GM19468 (cell line): ENCODE measurements at regions not wholly inside any gene's neighbourhood (a gene's known extent, or its start where the extent isn't known, plus 50 kb on each side); places are given as distances from the start of the nearest gene placed in this dataset.
A peak's percentile ranks its signal among the peaks of the same experiment; 100 is the strongest.
"Not testable (repeated sequence)": the region's sequence is repeated elsewhere in the genome, so short reads cannot be mapped to it uniquely, and the experiment has no call there.

ENCODE experiments used
- ATAC-seq: cut with Tn5 transposase; IDR thresholded peaks from one replicate; pipeline ENCODE4 v1.9.1; 2021; ENCODE audit warnings: mild to moderate bottlenecking, moderate library complexity, moderate number of reproducible peaks; ENCODE audit not compliant: unreplicated experiment; ENCODE audit errors: extremely low read depth

DNA sequence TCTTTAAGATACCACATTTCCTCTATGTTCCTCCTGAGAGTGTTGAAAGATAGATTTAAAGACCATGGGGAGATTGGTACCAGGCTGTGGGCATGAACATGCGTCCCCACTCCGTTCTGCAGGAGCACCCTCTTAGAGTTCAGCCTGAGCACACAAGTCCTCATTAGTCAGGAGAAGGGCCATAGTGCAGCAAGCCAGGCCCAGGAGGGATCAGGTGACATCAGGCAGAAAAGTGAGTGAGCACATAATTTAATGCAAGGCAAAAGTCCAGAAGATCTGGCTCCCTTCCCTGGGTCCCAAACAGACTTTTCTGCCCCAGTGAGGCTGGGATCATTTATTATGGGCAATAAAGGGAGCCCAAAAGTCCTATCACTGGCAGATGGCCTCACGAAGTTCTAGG lies 263.7 kb upstream of the AGTR2 start:
- no peak for ATAC-seq

DNA sequence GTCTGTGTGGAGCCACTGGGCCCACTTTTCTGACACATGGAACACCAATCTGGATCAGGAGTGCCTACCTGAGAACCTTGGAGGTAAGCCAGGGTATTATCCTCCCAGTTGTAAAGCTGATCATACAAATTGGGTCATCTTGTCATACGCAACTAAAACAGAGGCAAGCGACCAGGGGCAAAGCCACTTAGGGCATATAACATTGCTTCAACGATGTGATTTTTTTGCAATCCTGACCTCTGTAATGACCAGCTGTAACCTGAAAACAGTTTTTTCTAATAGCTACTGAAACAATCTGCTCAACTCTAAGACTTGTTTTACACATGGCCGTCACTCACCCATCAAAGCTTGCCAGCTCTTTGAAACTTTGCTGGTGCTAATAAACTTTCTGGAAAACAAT lies 261.5 kb upstream of the AGTR2 start:
- no peak for ATAC-seq

DNA sequence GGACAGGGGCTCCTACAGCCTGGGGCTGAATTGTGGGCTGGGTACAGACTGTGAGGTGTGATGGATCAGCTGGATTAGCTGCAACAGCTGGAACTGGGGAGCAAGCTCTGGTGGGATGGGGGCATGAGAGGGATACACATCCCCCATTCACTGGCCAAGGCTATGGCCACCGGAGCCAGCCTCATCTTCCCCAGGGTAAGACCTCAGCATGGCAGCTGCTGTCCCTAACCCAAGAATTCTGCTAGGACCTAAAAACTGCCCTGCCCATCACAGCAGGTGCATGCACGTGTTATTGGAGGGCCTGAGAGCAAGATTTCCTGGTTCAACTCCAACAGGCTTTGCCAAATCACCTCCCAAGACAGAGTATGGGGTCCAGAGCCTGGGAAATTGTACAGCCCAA lies 258.6 kb upstream of the AGTR2 start:
- no peak for ATAC-seq

DNA sequence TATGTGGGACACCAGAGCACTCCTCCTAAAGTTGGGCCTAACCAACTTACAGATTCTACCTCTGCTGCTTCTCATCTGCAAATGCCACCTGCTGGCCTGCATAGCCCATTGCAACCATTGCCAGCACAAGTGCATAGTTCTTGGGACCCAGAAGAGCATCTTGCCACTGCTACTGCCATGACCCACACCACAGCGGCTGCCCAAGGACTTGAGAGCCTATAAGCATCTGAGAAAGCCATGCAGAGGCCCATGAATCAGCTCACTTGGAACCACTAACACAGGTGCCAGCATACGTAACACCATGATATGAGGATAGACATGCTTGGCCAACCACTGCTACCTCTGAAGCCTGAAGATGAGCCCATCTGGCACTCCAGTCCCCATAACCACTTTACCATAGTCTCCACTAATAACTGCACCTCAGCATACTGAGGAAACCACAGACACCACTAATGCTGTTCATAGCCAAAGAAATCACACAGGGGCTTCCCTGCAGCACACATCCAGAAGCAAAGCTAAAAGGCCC lies 258.1 kb upstream of the AGTR2 start:
- ATAC-seq = peak; percentile 91

DNA sequence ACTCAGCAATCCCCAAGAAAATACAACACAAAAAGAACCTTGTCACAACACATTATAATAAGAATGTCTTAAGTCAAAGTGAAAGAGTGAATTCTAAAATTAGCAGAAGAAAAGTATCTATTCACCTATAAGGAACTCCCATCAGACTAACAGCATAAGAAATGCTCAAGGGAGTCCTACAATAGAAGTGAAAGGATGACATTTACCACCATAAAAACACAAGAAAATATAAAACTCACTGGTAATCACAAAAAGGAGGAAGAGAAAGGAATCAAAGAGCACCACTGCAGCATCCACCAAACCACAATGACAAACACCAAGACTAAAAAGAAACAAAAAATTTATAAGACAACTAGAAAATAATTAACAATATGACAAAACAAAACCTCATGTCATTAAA lies 257.0 kb upstream of the AGTR2 start:
- ATAC-seq = no peak

DNA sequence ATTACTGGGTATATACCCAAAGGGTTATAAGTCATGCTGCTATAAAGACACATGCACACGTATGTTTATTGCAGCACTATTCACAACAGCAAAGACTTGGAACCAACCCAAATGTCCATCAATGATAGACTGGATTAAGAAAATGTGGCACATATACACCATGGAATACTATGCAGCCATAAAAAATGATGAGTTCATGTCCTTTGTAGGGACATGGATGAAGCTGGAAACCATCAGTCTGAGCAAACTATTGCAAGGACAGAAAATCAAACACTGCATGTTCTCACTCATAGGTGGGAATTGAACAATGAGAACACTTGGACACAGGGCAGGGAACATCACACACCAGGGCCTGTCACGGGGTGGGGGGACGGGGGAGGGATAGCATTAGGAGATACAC lies 254.9 kb upstream of the AGTR2 start:
- ATAC-seq = not testable (repeated sequence)

DNA sequence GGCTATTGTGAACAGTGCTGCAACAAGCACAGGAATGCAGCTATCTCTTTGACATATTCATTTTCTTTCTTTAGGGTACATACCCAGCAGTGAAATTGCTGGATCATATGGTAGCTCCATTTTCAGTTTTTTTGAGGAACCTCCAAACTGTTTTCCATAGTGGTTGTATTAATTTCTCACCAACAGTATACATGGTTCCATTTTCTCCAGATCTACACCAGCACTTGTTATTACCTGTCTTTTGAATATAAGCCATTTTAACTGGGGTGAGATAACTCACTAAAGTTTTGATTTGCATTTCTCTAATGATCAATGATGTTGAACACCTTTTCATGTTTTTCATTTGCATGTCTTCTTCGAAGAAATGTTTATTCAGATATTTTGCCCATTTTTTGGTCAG lies 241.1 kb upstream of the AGTR2 start:
- ATAC-seq = no peak

DNA sequence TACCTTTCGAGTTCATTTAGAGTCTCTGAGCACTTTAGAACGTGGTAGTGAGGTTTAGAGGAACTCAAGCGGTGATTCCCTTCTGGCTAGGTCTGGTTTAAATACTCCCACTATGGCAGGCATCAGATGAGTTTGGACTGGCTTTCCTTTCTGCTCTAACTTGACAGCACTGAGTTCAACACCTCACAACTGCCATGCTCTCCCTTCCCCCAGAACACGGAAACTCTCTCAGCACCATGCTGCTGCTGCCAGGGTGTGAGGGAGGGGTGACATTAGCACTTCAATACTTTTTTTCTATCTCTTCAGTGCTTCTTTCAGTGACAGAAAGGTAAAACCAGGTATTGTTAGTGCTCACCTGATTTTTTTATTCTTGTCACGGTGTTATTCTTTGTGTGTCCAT lies 234.5 kb upstream of the AGTR2 start:
- ATAC-seq = no peak

DNA sequence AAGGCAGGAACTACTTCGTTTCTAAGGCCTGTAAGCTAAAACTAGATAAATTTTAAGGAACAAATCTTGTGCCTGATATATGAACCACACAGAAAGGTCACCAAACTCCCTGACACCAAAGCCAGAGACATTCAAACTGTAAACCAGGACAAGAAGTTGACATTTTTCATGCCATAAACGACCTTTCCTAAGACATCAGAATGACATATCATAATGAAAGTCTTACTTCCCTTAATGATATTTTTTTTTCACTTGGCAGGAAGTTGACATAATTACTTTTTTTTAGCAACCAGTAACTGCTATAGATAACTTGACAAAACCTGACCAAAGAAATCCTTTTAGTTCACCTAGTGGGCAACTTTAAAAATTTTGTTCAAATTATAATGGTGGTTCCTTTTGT lies 231.5 kb upstream of the AGTR2 start:
- no peak for ATAC-seq

DNA sequence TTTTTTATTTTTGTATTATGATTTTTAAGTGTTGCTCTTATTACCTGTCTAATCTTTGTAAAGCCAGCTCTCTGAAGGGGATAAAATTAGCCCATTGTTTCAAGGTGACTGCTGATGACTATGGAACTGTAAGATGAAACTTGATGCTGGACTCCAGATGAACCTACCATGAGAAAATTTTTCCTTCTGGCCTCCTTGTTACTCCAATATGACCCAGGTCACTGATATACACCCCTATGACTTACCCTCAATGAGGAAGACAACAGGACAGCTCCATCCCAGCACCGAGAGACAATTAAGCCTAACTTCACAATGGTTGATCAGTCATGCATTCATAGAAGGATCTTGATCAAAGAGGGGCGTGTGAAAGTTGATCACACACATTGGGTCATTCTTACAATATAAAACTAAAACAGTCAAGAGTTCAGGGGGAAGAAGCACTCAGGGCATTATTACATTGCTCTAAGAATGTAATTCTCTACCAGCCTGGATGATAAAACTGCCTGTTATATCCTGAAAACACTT lies 230.8 kb upstream of the AGTR2 start:
- no peak for ATAC-seq

DNA sequence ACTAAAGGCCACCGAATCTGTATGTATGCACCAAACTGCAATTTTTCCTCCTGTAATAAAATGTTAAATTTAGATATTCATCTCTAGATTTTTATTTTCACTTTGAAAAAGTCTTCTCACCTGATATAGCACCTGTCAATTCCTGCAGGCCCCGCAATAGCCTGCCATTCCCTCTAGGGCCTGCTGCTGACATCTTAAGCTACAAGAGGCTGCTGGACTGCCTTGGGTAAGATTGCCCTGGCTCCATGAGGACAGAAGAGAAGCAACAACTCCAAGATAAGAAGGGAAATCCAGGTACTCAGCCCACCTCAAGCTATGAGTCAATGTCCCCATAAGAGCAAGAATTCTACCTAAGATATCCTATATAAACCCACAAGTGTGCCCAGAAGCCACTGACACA lies 230.2 kb upstream of the AGTR2 start:
- ATAC-seq = no peak

DNA sequence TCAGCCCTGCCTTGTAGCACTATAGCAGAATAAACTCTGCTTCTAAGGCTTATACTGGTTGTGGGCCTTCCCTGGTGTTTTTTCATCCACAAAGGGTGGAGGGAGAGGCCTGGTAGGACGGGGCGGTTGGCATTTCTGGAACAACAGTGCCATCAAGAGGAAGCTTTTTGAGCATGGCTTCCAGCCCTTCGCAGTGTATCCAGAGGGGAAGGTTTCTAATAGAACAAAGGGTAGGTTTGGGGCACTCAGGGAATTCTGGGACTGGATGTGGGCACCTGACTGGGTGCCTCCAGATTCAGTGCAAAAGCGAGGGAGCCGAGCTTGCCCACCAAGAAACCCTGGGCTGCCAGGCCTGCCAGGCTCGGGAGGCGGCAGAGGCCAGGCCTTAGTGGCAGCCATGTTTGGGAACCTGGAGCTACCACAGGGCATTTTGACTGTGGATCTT lies 229.6 kb upstream of the AGTR2 start:
- peak; percentile 55 for ATAC-seq

DNA sequence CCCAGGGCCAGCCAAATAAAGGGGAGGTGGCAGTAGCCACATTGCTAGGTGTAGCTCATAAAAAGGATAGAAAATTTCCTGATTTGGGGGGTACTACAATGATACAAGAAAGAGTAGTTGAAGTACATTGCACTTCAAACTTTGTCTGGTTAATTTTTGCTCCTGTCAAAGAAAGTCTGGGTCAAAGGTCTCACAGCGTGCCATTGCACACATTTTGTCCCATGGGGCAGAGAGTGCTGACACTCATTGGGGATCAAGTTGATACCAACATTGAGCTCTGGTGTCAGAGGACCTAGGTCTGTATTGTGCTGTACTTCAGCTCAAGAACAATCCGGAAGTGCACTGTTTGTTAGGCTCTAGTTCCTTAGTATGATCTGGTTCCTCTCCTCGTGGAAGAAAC lies 229.2 kb upstream of the AGTR2 start:
- no peak for ATAC-seq

DNA sequence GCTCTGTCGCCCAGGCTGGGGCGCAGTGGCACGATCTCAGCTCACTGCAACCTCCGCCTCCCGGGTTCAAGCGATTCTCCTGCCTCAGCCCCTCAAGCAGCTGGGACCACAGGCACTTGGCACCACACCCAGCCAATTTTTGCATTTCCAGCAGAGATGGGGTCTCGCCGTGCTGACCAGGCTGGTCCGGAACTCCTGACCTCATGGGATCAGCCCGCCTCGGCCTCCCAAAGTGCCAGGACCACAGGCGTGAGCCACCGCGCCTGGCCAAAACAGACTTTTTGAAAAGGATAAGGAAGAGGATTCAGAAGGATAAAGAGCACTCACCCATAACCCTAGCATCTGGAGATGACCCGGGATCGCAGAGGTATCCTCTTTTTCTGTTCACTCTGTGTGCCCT lies 224.5 kb upstream of the AGTR2 start:
- no peak for ATAC-seq

DNA sequence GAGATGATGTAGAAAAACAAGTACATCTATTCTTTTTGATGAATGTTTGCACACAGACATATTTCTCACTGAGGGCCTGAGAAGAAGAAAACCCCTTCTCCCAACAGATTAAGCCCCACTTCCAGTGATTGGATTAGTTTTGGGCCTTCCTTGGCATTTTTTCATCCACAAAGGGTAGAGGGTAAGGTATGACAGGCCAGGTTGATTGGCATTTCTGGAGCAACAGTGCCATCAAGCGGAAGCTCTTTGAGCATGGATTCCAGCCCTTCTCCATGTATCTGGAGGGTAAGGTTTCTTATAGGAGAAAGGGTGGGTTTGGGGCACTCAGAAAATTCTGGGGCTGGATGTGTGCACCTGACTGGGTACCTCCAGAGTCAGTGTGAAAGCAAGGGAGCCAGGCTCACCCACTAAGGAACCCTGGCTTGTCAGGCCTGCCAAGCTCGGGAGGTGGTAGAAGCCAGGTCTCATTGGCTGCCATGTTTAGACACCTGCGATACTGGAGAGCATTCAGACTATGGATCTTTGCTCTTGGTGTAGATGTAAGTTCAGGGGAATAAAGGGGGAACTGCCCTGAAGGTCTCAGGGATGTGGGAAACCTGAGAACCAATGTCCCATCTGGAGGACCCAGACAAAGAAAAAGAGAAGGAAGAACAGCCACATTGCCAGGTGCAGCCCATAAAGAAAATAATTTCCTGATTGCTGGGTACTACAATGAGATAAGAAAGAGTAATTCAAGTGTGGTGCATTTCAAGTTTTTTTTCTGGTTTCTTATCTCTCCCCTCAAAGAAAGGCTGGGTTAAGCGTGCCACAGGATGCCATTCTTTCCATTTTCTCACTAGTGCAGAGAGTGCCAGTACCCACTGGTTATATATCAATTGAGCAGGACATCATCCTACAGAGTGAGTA lies 222.3 kb upstream of the AGTR2 start:
- ATAC-seq = no peak

DNA sequence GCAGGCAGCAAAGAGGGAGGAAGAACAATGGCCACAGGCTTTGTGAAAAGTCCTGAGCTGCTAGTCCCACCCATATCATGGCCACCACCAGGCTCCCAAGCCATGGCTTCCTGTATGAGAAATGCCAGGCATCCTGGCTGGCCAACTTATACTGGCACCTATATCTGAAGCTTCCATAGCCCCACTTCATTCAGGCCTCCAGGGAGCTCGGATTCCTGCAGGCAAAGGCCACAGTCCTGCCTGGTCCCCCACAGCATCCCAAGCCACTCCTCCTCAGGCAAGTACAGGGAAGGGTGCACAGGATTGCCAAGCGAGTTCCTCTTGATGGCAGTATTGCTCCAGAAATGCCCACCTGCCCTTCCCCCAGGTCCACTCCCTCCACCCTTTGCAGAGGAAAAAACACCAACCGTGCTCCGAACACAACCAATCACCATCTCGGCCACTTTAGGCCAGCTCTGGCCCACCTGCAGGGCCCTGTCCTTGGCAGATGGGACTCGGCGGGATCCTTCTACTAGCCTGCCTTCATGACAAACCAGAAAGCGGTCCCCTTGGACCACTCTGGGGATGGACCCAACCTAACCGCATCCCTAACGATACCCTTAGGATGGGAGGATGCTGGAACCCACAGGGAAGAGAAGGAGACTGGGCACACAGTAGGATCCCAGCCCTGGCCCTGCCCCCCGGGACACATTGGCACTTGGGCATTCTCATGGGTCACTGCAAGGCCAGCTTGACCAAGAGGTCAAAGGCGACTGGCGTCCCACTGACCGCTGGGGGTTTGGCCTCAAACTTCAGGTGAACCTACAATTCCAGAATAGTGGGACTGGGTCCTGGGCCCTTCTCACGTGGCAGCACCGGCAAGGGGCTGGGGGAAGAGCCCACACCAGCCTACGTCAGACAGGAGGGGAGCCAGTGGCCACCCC lies 220.4 kb upstream of the AGTR2 start:
- no peak for ATAC-seq

DNA sequence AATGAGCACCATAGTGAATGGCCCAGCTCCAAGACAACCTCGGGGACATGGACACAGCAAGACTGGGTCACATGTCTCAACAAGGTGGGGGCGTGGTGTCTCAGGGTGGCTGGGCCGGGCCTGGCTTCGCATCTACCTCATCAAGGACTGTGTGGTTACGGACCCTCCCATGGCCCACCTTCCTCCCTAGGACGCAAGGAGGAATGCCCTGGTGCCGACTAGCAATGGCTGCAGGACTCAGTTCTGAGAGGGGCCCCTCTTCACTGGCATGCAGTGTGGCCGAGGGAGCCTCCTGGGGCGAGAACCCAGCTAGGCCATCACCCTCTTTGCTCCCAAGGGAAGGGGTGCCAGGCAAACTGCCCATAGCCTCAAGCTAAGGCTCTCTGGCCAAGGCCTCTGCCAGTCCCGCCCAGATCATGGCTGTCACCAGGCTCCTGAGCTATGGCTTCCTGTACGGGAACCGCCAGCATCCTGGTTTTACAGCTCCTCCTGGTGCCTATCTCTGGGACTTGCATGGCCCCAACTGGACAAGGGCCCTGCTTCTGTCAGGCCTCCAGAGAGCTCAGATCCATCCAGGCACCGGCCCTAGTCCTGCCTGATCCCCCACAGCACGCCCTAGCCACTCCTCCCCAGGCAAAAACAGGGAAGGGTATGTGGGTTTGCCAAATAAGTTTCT lies 218.0 kb upstream of the AGTR2 start:
- no peak for ATAC-seq

DNA sequence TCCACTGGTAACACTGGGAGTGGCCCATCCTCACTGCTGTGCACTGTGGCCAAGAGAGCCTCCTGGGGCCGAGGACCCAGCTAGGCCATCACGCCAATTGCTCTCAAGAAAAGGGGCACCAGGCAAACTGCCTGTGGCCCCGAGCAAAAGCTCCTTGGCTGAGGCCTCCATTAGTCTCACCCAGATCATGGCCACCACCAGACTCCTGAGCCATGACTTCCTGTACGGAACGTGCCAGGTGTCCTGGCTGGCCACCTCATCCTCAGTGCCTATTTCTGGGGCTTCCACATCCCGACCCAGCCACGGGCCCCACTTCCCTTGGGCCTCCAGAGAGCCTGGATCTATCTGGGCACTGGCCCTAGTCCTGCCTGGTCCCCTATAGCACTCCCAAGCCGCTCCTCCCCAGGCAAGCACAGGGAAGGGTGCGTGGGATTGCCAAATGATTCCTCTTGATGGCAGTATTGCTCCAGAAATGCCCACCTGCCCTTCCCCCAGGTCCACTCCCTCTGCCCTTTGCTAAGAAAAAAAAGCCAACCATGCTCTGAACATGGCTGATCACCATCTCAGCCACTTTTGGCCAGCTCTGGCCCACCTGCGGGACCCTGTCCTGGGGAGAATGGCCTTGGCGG lies 212.6 kb upstream of the AGTR2 start:
- no peak for ATAC-seq

DNA sequence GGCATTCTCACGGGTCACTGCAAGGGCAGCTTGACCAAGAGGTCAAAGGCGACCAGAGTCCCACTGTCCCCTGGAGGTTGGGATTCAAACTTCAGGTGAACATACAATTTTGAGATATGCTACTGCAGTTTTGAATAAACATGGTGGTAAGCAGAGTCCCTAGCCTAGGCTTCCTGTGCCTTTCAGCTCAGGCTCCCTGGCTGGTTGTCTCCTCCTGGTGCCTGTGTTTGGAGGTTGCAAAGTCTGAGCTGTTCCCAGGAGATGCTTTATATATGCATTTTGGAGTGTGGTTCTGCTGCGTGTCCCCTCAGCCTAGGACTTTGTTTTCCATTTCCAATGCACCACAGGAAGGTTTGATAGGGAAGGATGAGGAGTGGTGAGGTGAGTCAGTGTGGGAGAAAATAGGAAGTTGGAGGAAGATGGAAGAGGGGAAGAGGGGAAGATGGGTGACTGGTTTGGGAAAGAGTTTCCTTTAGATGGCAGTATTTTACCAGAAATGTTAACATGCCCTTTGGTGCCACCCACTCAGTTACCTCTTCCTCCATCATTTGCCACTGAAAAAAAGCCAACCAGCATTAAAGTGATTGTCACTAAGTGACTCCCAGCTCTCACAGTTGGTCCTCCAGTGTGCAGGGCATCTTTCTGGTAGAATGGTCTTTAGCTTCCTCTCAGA lies 211.7 kb upstream of the AGTR2 start:
- no peak for ATAC-seq
